WTC11 (cell line): ENCODE measurements at regions not wholly inside any gene's neighbourhood (a gene's known extent, or its start where the extent isn't known, plus 50 kb on each side); places are given as distances from the start of the nearest gene placed in this dataset.

Experiments
- ATAC-seq: fragments of 200-7000 bp; cut with Tn5 transposase; 2 replicates; pipeline ENCODE4 v1.10.0; 2021; ENCODE audit warnings: mild to moderate bottlenecking, moderate library complexity
- CTCF ChIA-PET: fragments of 300-600 bp; sonication (Branson Sonifier 250); formaldehyde crosslinking; loops from one replicate; lab custom pipeline; 2021; ENCODE audit warnings: antibody characterized with exemption; lab: Charles Lee
- POLR2A ChIA-PET: fragments of 350-600 bp; sonication (Branson Sonifier 250); formaldehyde crosslinking; loops from one replicate; lab custom pipeline; 2021; ENCODE audit warnings: antibody characterized with exemption; lab: Charles Lee
- DNase-seq: peaks from one replicate; pipeline ENCODE4 v3.0.0; 2021; ENCODE audit warnings: low spot score
- H3K27ac Mint-ChIP-seq: 2 replicates; pipeline ENCODE4 v1.8.0; 2021; ENCODE audit warnings: mixed read lengths
- H3K27me3 Mint-ChIP-seq: 2 replicates; pipeline ENCODE4 v1.8.0; 2021; ENCODE audit warnings: low read depth, mild to moderate bottlenecking, moderate library complexity, mixed read lengths
- H3K36me3 Mint-ChIP-seq: 2 replicates; pipeline ENCODE4 v1.8.0; 2021; ENCODE audit warnings: mixed read lengths
- H3K4me1 Mint-ChIP-seq: 2 replicates; pipeline ENCODE4 v1.8.0; 2022; ENCODE audit warnings: mixed read lengths
- H3K4me3 Mint-ChIP-seq: 2 replicates; pipeline ENCODE4 v1.8.0; 2021; ENCODE audit warnings: mild to moderate bottlenecking, moderate library complexity, mixed read lengths
- H3K9me3 Mint-ChIP-seq: 2 replicates; pipeline ENCODE4 v1.8.0; 2021; ENCODE audit warnings: mixed read lengths
- CTCF ChIP-seq: fragments of 200-600 bp; IDR thresholded peaks from 2 replicates; pipeline ENCODE4 v1.8.0; 2022; ENCODE audit warnings: antibody characterized with exemption
- E2F1 ChIP-seq: sonication (generic); formaldehyde crosslinking; IDR thresholded peaks from 2 replicates; pipeline ENCODE4 v1.8.0; 2022; ENCODE audit warnings: mild to moderate bottlenecking, missing genetic modification reagents
- EMX1 ChIP-seq: fragments of 250-450 bp; sonication (Bioruptor Pico); IDR thresholded peaks from 2 replicates; pipeline ENCODE4 v1.8.0; 2021; ENCODE audit warnings: mild to moderate bottlenecking
- FOXJ3 ChIP-seq: sonication (generic); formaldehyde crosslinking; IDR thresholded peaks from 2 replicates; pipeline ENCODE4 v1.9.0; 2021; ENCODE audit warnings: missing genetic modification reagents, mild to moderate bottlenecking, borderline replicate concordance
- GTF2I ChIP-seq: fragments of 250-450 bp; sonication (Bioruptor Pico); conservative IDR thresholded peaks from 2 replicates; pipeline ENCODE4 v1.4.0; 2021; ENCODE audit warnings: mild to moderate bottlenecking
- IRF2 ChIP-seq: sonication (generic); formaldehyde crosslinking; IDR thresholded peaks from 2 replicates; pipeline ENCODE4 v1.8.0; 2022; ENCODE audit warnings: low read depth, missing genetic modification reagents, borderline replicate concordance
- NR1H2 ChIP-seq: sonication (generic); formaldehyde crosslinking; IDR thresholded peaks from 2 replicates; pipeline ENCODE4 v1.9.0; 2021; ENCODE audit warnings: mild to moderate bottlenecking, moderate library complexity, missing genetic modification reagents
- SMAD4 ChIP-seq: sonication (generic); formaldehyde crosslinking; IDR thresholded peaks from 2 replicates; pipeline ENCODE4 v1.8.0; 2022; ENCODE audit warnings: mild to moderate bottlenecking, missing genetic modification reagents
- ZNF281 ChIP-seq: sonication (generic); formaldehyde crosslinking; IDR thresholded peaks from 2 replicates; pipeline ENCODE4 v1.8.0; 2023; ENCODE audit warnings: mild to moderate bottlenecking, missing genetic modification reagents
- ZNF317 ChIP-seq: sonication (generic); formaldehyde crosslinking; IDR thresholded peaks from 2 replicates; pipeline ENCODE4 v1.8.1; 2023; ENCODE audit warnings: low read depth, mild to moderate bottlenecking, moderate library complexity, missing genetic modification reagents, borderline replicate concordance
- ZNF512 ChIP-seq: sonication (generic); formaldehyde crosslinking; IDR thresholded peaks from 2 replicates; pipeline ENCODE4 v1.8.1; 2022; ENCODE audit warnings: missing genetic modification reagents, borderline replicate concordance
- ZNF532 ChIP-seq: fragments of 250-450 bp; sonication (Bioruptor Pico); IDR thresholded peaks from 2 replicates; pipeline ENCODE4 v1.9.0; 2021; ENCODE audit warnings: mild to moderate bottlenecking, borderline replicate concordance

GRCh38 chr6:65771946-65772345, 64.9 kb upstream of the EYS start (continued):
- TF ChIP-seq ZNF281 (CRISPR knock-in tag) = no peak
- TF ChIP-seq NR1H2 (CRISPR knock-in tag) = no peak

- ChIA-PET POLR2A (no interaction called here), CTCF (no interaction called here)
- Mint-ChIP-seq H3K36me3 (peaks cover 9% of the 10 kb centered on the region), H3K4me1 (no peaks in the 10 kb centered on the region), H3K27me3 (no peaks in the 10 kb centered on the region), H3K4me3 (no peak overlapping the region), H3K9me3 (peaks cover 30% of the 10 kb centered on the region), H3K27ac (no peak overlapping the region)
- DNase-seq = no peak
- TF ChIP-seq ZNF317 (CRISPR knock-in tag) (no peak), FOXJ3 (CRISPR knock-in tag) (no peak), SMAD4 (CRISPR knock-in tag) (no peak), CTCF (no peak), ZNF532 (no peak), E2F1 (CRISPR knock-in tag) (no peak), EMX1 (CRISPR knock-in tag) (no peak), IRF2 (CRISPR knock-in tag) (no peak), ZNF281 (CRISPR knock-in tag) (no peak), GTF2I (CRISPR knock-in tag) (no peak), ZNF512 (CRISPR knock-in tag) (no peak)
- no peak for ATAC-seq
Observed at GRCh38 chr6:65761890-65762289, 54.9 kb upstream of the EYS start.
